ENCODE measurements at regions not wholly inside any gene's neighbourhood (a gene's known extent, or its start where the extent isn't known, plus 50 kb on each side); places are given as distances from the start of the nearest gene placed in this dataset.

DNA sequence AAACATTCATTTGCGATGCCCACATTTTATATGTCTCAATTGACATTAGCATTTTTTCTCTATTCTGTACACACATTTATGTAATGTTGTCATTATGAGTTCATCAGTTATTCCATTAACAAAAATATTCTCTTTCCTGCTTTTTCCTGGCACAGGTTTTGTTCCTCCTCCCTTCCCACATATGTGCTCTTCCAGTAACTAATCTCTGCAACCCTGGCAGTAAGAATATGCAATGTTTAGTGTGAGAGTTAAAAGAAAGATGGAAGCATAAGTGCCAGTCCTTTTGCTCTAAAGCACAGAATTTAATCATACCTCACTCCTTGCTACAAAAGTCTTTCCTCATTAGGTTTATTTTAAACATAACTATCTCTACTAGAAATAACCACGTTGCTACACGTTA lies 155.8 kb upstream of the ERBB4 start:
- Histone ChIP-seq H3K36me3 (ENCODE audit: insufficient read depth, low read length, poor library complexity, severe bottlenecking) (no peaks in the 10 kb centered on the region), H3K27me3 (replicated peaks; ENCODE audit: insufficient read depth, low read depth, low read length, poor library complexity) (no peaks in the 10 kb centered on the region), H3K4me3 (ENCODE audit: low read depth, low read length, poor library complexity, severe bottlenecking) (no peak overlapping the region), H3K4me1 (ENCODE audit: insufficient read depth, low read length, poor library complexity, severe bottlenecking) (peaks cover 12% of the 10 kb centered on the region), H3K27ac (ENCODE audit: low read depth, low read length, poor library complexity, severe bottlenecking) (no peak overlapping the region), H3K9me3 (ENCODE audit: low read depth, low read length, poor library complexity, severe bottlenecking) (no peaks in the 10 kb centered on the region)
- ChIA-PET CTCF (no interaction called here), POLR2A (ENCODE audit: low non-redundant PET) (no interaction called here)
- no TSS peak for BruUV-seq (replicated peaks)
- intact Hi-C loops (cut with micrococcal nuclease; ENCODE audit: unreplicated experiment), result no loop called here
- TF ChIP-seq CTCF (conservative IDR thresholded peaks at IDR 0.05; ENCODE audit: low read depth, low read length), result no peak
- no peak for TF ChIP-seq EZH2 (IDR thresholded peaks at IDR 0.05; ENCODE audit: borderline replicate concordance, low read depth, low read length, poor library complexity, severe bottlenecking)
- no peak for DNase-seq (ENCODE audit: low spot score)

- no TSS peak for BruUV-seq (replicated peaks)
- peak; percentile 34 for DNase-seq (ENCODE audit: low spot score)
- POLR2A ChIA-PET (ENCODE audit: low non-redundant PET), result no interaction called here
Observed at GRCh38 chr2:212692466-212692865, 153.9 kb upstream of the ERBB4 start.

DNA sequence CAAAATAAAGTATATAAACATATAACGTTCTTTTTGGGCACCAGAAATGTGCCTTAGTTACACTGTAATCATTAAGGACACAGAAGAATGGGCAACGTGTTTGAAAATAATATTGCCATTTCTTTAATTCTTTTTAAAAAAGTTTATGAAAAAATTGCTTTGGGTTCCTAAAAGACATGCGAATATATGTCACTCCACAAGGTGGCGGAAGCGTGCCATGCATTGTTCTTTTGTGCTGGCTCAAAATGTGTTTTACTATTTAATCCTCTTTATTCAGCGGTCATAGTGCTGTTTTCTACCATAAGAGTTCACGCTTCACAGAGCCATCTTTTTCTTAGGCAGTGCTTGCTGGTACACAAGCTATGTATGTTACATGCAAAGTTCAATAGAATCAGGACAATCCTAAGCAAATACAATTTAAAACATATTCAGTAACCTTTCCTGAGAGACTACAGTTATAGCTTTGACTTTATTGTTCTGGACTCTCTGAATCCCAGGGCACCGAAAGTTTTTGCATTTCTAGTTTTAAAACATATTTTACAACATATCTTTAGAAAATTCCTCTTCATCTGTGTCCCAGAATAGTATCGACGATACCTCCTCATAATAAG lies 147.8 kb upstream of the ERBB4 start:
- H3K4me3 ChIP-seq (ENCODE audit: low read depth, low read length, poor library complexity, severe bottlenecking), result no peak overlapping the region
- no peaks in the 10 kb centered on the region for H3K27me3 ChIP-seq (replicated peaks; ENCODE audit: insufficient read depth, low read depth, low read length, poor library complexity)
- no peaks in the 10 kb centered on the region for H3K36me3 ChIP-seq (ENCODE audit: insufficient read depth, low read length, poor library complexity, severe bottlenecking)
- ChIA-PET CTCF (interaction anchor here (0.7 to 1.1 kb wide), 2 partner anchors 206 to 467 kb away, joined by 3 read pairs; no protein-coding TSS in a partner anchor), POLR2A (ENCODE audit: low non-redundant PET) (no interaction called here)
- BruUV-seq (replicated peaks), result no TSS peak
- H3K4me1 ChIP-seq (ENCODE audit: insufficient read depth, low read length, poor library complexity, severe bottlenecking), result peaks cover 13% of the 10 kb centered on the region
- H3K9me3 ChIP-seq (ENCODE audit: low read depth, low read length, poor library complexity, severe bottlenecking), result no peaks in the 10 kb centered on the region
- DNase-seq (ENCODE audit: low spot score), result peak; percentile 83
- intact Hi-C loops (cut with micrococcal nuclease; ENCODE audit: unreplicated experiment), result loop anchor here (1.0 to 10.0 kb wide), 6 partner anchors 91 to 1248 kb away; no protein-coding TSS in a partner anchor
- H3K27ac ChIP-seq (ENCODE audit: low read depth, low read length, poor library complexity, severe bottlenecking), result peak overlapping the region; percentile 62
- TF ChIP-seq EZH2 (IDR thresholded peaks at IDR 0.05; ENCODE audit: borderline replicate concordance, low read depth, low read length, poor library complexity, severe bottlenecking), result no peak
- TF ChIP-seq CTCF (conservative IDR thresholded peaks at IDR 0.05; ENCODE audit: low read depth, low read length), result peak; percentile 87

More at GRCh38 chr2:212692466-212692865, 153.9 kb upstream of the ERBB4 start:
- Histone ChIP-seq H3K9me3 (ENCODE audit: low read depth, low read length, poor library complexity, severe bottlenecking) (no peaks in the 10 kb centered on the region), H3K27ac (ENCODE audit: low read depth, low read length, poor library complexity, severe bottlenecking) (no peak overlapping the region), H3K4me3 (ENCODE audit: low read depth, low read length, poor library complexity, severe bottlenecking) (no peak overlapping the region), H3K36me3 (ENCODE audit: insufficient read depth, low read length, poor library complexity, severe bottlenecking) (no peaks in the 10 kb centered on the region), H3K27me3 (replicated peaks; ENCODE audit: insufficient read depth, low read depth, low read length, poor library complexity) (no peaks in the 10 kb centered on the region), H3K4me1 (ENCODE audit: insufficient read depth, low read length, poor library complexity, severe bottlenecking) (peaks cover 12% of the 10 kb centered on the region)
- TF ChIP-seq CTCF (conservative IDR thresholded peaks at IDR 0.05; ENCODE audit: low read depth, low read length) (no peak), EZH2 (IDR thresholded peaks at IDR 0.05; ENCODE audit: borderline replicate concordance, low read depth, low read length, poor library complexity, severe bottlenecking) (no peak)
- CTCF ChIA-PET, result no interaction called here
- intact Hi-C loops (cut with micrococcal nuclease; ENCODE audit: unreplicated experiment), result no loop called here

All from A673 (cell line).